HEK293 (cell line): ENCODE measurements at regions not wholly inside any gene's neighbourhood (a gene's known extent, or its start where the extent isn't known, plus 50 kb on each side); places are given as distances from the start of the nearest gene placed in this dataset.
A peak's percentile ranks its signal among the peaks of the same experiment; 100 is the strongest.

Source experiments
- CTCF ChIA-PET: fragments of 350-600 bp; formaldehyde crosslinking; extraction: SDS; loops from one replicate; lab custom pipeline; 2021; ENCODE audit warnings: antibody characterized with exemption; lab: Yijun Ruan, JAX
- POLR2A ChIA-PET: fragments of 300-600 bp; formaldehyde crosslinking; extraction: SDS; loops from one replicate; lab custom pipeline; 2020; ENCODE audit warnings: antibody characterized with exemption, inconsistent platforms; lab: Yijun Ruan, JAX
- H3K27ac ChIP-seq: fragments of 200-500 bp; sonication (Bioruptor generic); 2 replicates; pipeline ENCODE4 v1.5.1; 2014; ENCODE audit warnings: low read depth, low read length, control low read depth, inconsistent platforms; ENCODE audit errors: extremely low read depth
- H3K36me3 ChIP-seq, 2 experiments: fragments of 200-500 bp in 1 of 2; sonication (Bioruptor generic) in 1 of 2; 1 replicate in 1 of 2; 2 replicates in 1 of 2; pipeline ENCODE4 v1.5.1; 2014 to 2017; ENCODE audit warnings: inconsistent platforms in 2 of 2, low read length in 2 of 2; ENCODE audit not compliant: control insufficient read depth in 2 of 2, insufficient read depth in 1 of 2
- H3K4me1 ChIP-seq: fragments of 200-500 bp; sonication (Bioruptor generic); 2 replicates; pipeline ENCODE4 v1.5.1; 2014; ENCODE audit warnings: mild to moderate bottlenecking, low read length, inconsistent platforms; ENCODE audit not compliant: control insufficient read depth, insufficient read depth
- H3K4me3 ChIP-seq: 2 replicates; pipeline ENCODE4 v1.5.1; 2011; ENCODE audit warnings: low read depth, mild to moderate bottlenecking, control low read depth, low read length, moderate library complexity
- H3K9me3 ChIP-seq: fragments of 200-500 bp; sonication (Bioruptor generic); 2 replicates; pipeline ENCODE4 v1.5.1; 2014; ENCODE audit warnings: low read depth, low read length, inconsistent platforms; ENCODE audit not compliant: control insufficient read depth, insufficient read depth
- EGR2 ChIP-seq: fragments of 450-650 bp; formaldehyde crosslinking; IDR thresholded peaks from 2 replicates; pipeline ENCODE4 v1.5.1; 2016; ENCODE audit warnings: low read depth, missing biosample characterization, missing genetic modification characterization
- GLI4 ChIP-seq: fragments of 450-650 bp; formaldehyde crosslinking; IDR thresholded peaks from 2 replicates; pipeline ENCODE4 v1.5.1; 2016; ENCODE audit warnings: missing biosample characterization, missing genetic modification characterization
- KLF17 ChIP-seq: fragments of 450-650 bp; formaldehyde crosslinking; IDR thresholded peaks from 2 replicates; pipeline ENCODE4 v1.5.1; 2016; ENCODE audit warnings: missing biosample characterization, missing genetic modification characterization
- ZBTB10 ChIP-seq: fragments of 450-650 bp; formaldehyde crosslinking; IDR thresholded peaks from 2 replicates; pipeline ENCODE4 v1.5.1; 2016; ENCODE audit warnings: missing biosample characterization, missing genetic modification characterization
- ZBTB17 ChIP-seq: fragments of 450-650 bp; formaldehyde crosslinking; IDR thresholded peaks from 2 replicates; pipeline ENCODE4 v1.5.1; 2016; ENCODE audit warnings: missing biosample characterization, missing genetic modification characterization
- ZBTB20 ChIP-seq: fragments of 450-650 bp; formaldehyde crosslinking; IDR thresholded peaks from 2 replicates; pipeline ENCODE4 v1.5.1; 2016; ENCODE audit warnings: missing biosample characterization, missing genetic modification characterization
- ZBTB8A ChIP-seq: fragments of 450-650 bp; formaldehyde crosslinking; IDR thresholded peaks from 2 replicates; pipeline ENCODE4 v1.5.1; 2016; ENCODE audit warnings: missing biosample characterization, missing genetic modification characterization
- ZNF146 ChIP-seq: fragments of 450-650 bp; formaldehyde crosslinking; IDR thresholded peaks from 2 replicates; pipeline ENCODE4 v1.5.1; 2016; ENCODE audit warnings: missing biosample characterization, missing genetic modification characterization
- ZNF274 ChIP-seq, 2 experiments: fragments of 200-500 bp in 1 of 2; fragments of 450-650 bp in 1 of 2; sonication (Bioruptor generic) in 1 of 2; formaldehyde crosslinking in 1 of 2; IDR thresholded peaks; 2 replicates each; pipeline versions ENCODE4 v1.5.1 to v1.6.1; 2014 to 2016; ENCODE audit warnings: borderline replicate concordance in 1 of 2, inconsistent platforms in 1 of 2, low read length in 1 of 2, missing biosample characterization in 1 of 2, missing genetic modification characterization in 1 of 2
- ZNF292 ChIP-seq: fragments of 450-650 bp; formaldehyde crosslinking; IDR thresholded peaks from 2 replicates; pipeline ENCODE4 v1.5.1; 2016; ENCODE audit warnings: low read depth, missing biosample characterization, missing genetic modification characterization, borderline replicate concordance
- ZNF366 ChIP-seq: fragments of 450-650 bp; formaldehyde crosslinking; conservative IDR thresholded peaks from 2 replicates; pipeline ENCODE4 v1.5.1; 2016; ENCODE audit warnings: missing biosample characterization, missing genetic modification characterization
- ZNF548 ChIP-seq: fragments of 450-650 bp; formaldehyde crosslinking; IDR thresholded peaks from 2 replicates; pipeline ENCODE4 v1.5.1; 2016; ENCODE audit warnings: missing biosample characterization, missing genetic modification characterization
- ZNF623 ChIP-seq: fragments of 450-650 bp; formaldehyde crosslinking; IDR thresholded peaks from 2 replicates; pipeline ENCODE4 v1.5.1; 2016; ENCODE audit warnings: missing biosample characterization, missing genetic modification characterization
- ZNF677 ChIP-seq: fragments of 450-650 bp; IDR thresholded peaks from 2 replicates; pipeline ENCODE4 v1.5.0; 2018; ENCODE audit warnings: missing biosample characterization, mild to moderate bottlenecking, missing genetic modification characterization, moderate library complexity
- ZNF768 ChIP-seq: fragments of 450-650 bp; formaldehyde crosslinking; IDR thresholded peaks from 2 replicates; pipeline ENCODE4 v1.5.1; 2018; ENCODE audit warnings: missing biosample characterization, mild to moderate bottlenecking, missing genetic modification characterization
- ZNF777 ChIP-seq: fragments of 450-650 bp; formaldehyde crosslinking; IDR thresholded peaks from 2 replicates; pipeline ENCODE4 v1.5.1; 2017; ENCODE audit warnings: missing biosample characterization, missing genetic modification characterization, borderline replicate concordance
- ZSCAN23 ChIP-seq: fragments of 450-650 bp; formaldehyde crosslinking; IDR thresholded peaks from 2 replicates; pipeline ENCODE4 v1.5.1; 2016; ENCODE audit warnings: missing biosample characterization, missing genetic modification characterization
- TF ChIP-seq, protein P1 (sequence below): fragments of 450-650 bp; formaldehyde crosslinking; IDR thresholded peaks from 2 replicates; pipeline ENCODE4 v1.5.1; 2016; ENCODE audit warnings: missing biosample characterization, missing genetic modification characterization, borderline replicate concordance
- TF ChIP-seq, protein P2 (sequence below): fragments of 450-650 bp; formaldehyde crosslinking; IDR thresholded peaks from 2 replicates; pipeline ENCODE4 v1.5.1; 2016; ENCODE audit warnings: missing biosample characterization, missing genetic modification characterization
- TF ChIP-seq, protein P3 (sequence below): fragments of 450-650 bp; formaldehyde crosslinking; IDR thresholded peaks from 2 replicates; pipeline ENCODE4 v1.5.1; 2016; ENCODE audit warnings: missing biosample characterization, missing genetic modification characterization
- TF ChIP-seq, protein P4 (sequence below): fragments of 450-650 bp; formaldehyde crosslinking; IDR thresholded peaks from 2 replicates; pipeline ENCODE4 v1.5.1; 2016; ENCODE audit warnings: missing biosample characterization, missing genetic modification characterization

DNA sequence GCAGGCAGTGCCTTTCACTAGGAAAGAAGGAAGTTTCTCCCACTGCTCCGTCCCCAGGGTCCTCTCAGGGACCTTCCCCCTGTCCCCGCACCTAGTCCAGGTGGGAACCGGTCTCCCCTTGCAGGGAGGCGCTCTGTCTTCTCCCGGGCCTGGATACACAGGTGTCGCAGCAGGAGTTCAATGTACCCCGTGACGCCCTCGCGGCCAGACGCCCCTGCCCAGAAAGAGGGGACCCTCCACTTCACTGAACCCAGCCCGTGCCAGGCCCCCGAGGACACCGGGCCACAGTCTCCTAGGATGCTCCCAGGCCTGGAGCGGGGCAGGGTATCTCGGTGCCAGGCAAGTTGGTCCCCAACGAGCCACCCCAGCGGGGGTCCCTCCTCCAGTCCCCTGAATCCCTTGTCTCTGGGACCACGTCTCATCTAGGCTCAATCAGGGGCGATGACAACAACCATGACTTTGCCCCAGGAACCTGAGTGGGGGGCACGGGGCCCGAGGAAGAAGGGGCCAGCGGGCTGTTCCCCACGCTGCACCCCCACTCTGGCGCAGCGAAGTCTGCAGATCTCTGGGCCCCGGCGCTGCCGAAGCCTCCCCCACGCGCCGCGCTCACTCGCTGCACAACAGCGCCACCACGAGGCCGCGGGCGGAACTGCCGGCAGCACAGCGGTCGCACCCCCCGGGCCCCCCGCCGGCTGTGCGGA lies 103.0 kb downstream of the EDN3 start (continued):
- TF ChIP-seq, protein P1, sequence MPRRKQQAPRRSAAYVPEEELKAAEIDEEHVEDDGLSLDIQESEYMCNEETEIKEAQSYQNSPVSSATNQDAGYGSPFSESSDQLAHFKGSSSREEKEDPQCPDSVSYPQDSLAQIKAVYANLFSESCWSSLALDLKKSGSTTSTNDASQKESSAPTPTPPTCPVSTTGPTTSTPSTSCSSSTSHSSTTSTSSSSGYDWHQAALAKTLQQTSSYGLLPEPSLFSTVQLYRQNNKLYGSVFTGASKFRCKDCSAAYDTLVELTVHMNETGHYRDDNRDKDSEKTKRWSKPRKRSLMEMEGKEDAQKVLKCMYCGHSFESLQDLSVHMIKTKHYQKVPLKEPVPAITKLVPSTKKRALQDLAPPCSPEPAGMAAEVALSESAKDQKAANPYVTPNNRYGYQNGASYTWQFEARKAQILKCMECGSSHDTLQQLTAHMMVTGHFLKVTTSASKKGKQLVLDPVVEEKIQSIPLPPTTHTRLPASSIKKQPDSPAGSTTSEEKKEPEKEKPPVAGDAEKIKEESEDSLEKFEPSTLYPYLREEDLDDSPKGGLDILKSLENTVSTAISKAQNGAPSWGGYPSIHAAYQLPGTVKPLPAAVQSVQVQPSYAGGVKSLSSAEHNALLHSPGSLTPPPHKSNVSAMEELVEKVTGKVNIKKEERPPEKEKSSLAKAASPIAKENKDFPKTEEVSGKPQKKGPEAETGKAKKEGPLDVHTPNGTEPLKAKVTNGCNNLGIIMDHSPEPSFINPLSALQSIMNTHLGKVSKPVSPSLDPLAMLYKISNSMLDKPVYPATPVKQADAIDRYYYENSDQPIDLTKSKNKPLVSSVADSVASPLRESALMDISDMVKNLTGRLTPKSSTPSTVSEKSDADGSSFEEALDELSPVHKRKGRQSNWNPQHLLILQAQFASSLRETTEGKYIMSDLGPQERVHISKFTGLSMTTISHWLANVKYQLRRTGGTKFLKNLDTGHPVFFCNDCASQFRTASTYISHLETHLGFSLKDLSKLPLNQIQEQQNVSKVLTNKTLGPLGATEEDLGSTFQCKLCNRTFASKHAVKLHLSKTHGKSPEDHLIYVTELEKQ (tag by site-specific recombination) = no peak
- TF ChIP-seq ZNF548 (no peak), ZNF768 (tag by site-specific recombination) (no peak), ZNF623 (no peak), EGR2 (no peak), ZNF146 (no peak), GLI4 (tag by site-specific recombination) (no peak), ZNF677 (tag by site-specific recombination) (no peak), ZBTB8A (tag by site-specific recombination) (no peak), ZNF292 (no peak), ZSCAN23 (tag by site-specific recombination) (no peak)

GRCh38 chr20:59403962-59404314 lies 103.5 kb downstream of the EDN3 start:
- ChIA-PET CTCF (interaction anchor here (0.5 to 2.7 kb wide), 33 partner anchors 9 to 1170 kb away, joined by 3 to 16 read pairs (median 3); no protein-coding TSS in a partner anchor), POLR2A (no interaction called here)
- Histone ChIP-seq H3K27ac (no peak overlapping the region), H3K36me3 (no peaks in the 10 kb centered on the region), H3K4me3 (no peak overlapping the region), H3K9me3 (no peaks in the 10 kb centered on the region), H3K4me1 (no peaks in the 10 kb centered on the region; the same call in 1 of the 2 replicates)
- TF ChIP-seq, protein P2, sequence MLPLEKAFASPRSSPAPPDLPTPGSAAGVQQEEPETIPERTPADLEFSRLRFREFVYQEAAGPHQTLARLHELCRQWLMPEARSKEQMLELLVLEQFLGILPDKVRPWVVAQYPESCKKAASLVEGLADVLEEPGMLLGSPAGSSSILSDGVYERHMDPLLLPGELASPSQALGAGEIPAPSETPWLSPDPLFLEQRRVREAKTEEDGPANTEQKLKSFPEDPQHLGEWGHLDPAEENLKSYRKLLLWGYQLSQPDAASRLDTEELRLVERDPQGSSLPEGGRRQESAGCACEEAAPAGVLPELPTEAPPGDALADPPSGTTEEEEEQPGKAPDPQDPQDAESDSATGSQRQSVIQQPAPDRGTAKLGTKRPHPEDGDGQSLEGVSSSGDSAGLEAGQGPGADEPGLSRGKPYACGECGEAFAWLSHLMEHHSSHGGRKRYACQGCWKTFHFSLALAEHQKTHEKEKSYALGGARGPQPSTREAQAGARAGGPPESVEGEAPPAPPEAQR (tag by site-specific recombination) = no peak
- TF ChIP-seq ZBTB17 (tag by site-specific recombination) (0 out of 2 replicates have a peak, but pooled peaks have one; percentile 3), KLF17 (tag by site-specific recombination) (no peak), ZBTB20 (tag by site-specific recombination) (no peak), ZNF777 (tag by site-specific recombination) (no peak), ZNF274 (IDR thresholded peaks at IDR 0.05; ENCODE audit: low read length) (no peak), ZNF274 (tag by site-specific recombination; IDR thresholded peaks at IDR 0.05; ENCODE audit: borderline replicate concordance) (no peak), ZNF366 (tag by site-specific recombination) (no peak), ZBTB10 (tag by site-specific recombination) (peak; percentile 43)
- TF ChIP-seq, protein P3, sequence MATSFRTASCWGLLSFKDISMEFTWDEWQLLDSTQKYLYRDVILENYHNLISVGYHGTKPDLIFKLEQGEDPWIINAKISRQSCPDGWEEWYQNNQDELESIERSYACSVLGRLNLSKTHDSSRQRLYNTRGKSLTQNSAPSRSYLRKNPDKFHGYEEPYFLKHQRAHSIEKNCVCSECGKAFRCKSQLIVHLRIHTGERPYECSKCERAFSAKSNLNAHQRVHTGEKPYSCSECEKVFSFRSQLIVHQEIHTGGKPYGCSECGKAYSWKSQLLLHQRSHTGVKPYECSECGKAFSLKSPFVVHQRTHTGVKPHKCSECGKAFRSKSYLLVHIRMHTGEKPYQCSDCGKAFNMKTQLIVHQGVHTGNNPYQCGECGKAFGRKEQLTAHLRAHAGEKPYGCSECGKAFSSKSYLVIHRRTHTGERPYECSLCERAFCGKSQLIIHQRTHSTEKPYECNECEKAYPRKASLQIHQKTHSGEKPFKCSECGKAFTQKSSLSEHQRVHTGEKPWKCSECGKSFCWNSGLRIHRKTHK (tag by site-specific recombination) = no peak
- TF ChIP-seq, protein P4, sequence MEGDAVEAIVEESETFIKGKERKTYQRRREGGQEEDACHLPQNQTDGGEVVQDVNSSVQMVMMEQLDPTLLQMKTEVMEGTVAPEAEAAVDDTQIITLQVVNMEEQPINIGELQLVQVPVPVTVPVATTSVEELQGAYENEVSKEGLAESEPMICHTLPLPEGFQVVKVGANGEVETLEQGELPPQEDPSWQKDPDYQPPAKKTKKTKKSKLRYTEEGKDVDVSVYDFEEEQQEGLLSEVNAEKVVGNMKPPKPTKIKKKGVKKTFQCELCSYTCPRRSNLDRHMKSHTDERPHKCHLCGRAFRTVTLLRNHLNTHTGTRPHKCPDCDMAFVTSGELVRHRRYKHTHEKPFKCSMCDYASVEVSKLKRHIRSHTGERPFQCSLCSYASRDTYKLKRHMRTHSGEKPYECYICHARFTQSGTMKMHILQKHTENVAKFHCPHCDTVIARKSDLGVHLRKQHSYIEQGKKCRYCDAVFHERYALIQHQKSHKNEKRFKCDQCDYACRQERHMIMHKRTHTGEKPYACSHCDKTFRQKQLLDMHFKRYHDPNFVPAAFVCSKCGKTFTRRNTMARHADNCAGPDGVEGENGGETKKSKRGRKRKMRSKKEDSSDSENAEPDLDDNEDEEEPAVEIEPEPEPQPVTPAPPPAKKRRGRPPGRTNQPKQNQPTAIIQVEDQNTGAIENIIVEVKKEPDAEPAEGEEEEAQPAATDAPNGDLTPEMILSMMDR = 0 out of 2 replicates have a peak, but pooled peaks have one; percentile 2
